Suppressor macrophage treated with lipopolysaccharide for 1 hour (primary cell): ENCODE measurements at regions not wholly inside any gene's neighbourhood (a gene's known extent, or its start where the extent isn't known, plus 50 kb on each side); places are given as distances from the start of the nearest gene placed in this dataset.
"Not testable (repeated sequence)": the region's sequence is repeated elsewhere in the genome, so short reads cannot be mapped to it uniquely, and the experiment has no call there.

Experiments used
- DNase-seq, 3 donors: peaks; one replicate each; pipeline ENCODE4 v3.0.0-alpha.2; 2020 to 2022

GRCh38 chr1:117708323-117709248, 102.7 kb downstream of the TENT5C start:
- DNase-seq = no peak

GRCh38 chr1:117709249-117709691, 103.4 kb downstream of the TENT5C start:
- no peak for DNase-seq

DNA sequence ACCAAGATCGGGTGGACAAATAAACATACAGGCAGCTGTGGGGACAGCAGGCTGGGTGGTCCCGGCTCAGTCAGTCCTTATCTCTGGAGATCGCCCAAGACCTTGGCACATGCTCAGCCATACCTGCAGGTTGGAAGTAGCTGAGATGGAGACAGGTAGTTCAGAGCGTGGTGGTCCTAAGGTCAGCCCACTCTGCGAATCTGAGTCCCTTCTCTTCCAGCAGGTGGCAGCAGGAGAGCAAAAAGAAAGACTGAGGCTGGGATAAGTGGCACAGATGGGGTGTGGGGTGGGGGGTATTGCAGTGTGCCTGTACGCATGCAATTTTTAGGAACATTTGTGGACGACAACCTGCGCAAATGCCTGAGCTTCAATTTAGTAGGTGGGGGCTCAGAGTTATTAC, 104.9 kb downstream of the TENT5C start:
- DNase-seq = no peak

DNA sequence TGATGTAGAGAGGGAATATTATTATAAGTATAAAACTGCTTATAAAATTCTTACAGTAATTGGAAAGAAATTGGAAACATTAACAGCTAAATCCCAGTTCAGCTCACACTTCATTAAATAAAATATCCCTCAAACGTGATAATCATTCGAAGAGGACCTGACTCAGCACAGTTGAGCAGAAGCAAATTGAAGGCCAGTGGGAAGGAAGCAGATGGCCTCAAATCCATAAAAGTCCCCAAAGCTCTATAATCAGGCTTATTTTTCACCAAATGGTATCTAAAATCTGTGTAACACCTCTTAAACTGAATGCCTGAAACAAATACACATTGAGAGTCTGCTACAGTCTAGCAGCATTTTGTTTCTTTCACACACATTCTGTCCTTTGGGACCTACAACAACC, 106.8 kb downstream of the TENT5C start:
- DNase-seq = no peak

DNA sequence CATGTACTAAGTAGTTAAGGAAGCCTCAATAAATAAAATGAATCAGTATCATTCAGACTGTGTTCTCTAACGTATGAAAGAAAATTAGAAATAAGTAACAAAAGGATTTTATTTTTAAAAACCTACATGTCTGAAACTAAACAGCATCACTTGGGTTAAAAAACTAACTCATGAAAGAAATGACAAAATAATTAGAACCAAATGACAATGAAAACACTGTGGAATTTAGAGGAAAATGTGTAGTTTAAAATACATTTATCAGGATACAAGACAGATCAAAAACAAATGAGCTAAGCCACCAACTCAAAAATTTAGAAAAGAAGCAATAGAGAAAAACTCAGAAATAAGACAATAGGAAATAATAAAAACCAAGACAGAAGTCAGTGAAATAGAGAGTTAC, 108.7 kb downstream of the TENT5C start:
- no peak for DNase-seq

DNA sequence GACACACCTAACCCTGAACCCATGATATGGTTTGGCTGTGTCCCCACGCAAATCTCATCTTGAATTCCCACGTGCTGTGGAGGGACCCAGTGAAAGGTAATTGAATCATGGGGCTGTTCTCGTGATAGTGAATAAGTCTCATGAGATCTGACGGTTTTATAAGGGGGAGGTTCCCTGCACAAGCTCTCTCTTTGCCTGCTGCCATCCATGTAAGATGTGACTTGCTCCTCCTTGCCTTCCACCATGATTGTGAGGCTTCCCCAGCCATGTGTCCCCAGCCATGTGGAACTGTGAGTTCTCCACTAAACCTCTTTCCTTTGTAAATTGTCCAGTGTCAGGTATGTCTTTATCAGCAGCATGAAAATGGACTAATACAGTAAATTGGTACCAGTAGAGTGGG, 110.2 kb downstream of the TENT5C start:
- DNase-seq = not testable (repeated sequence)

DNA sequence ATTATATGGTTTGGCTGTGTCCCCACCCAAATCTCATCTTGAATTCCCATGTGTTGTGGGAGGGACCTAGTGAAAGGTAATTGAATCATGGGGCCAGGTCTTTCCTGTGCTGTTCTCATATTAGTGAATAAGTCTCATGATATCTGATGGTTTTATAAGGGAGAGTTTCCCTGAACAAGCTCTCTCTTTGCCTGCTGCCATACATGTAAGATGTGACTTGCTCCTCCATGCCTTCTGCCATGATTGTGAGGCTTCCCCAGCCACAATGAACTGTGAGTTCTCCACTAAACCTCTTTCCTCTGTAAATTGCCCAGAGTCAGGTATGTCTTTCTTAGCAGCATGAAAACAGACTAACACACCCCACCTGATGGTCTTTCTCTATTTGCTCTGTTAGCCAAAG, 112.1 kb downstream of the TENT5C start:
- DNase-seq = not testable (repeated sequence)

- not testable (repeated sequence) for DNase-seq
Measured at GRCh38 chr1:117718596-117718995, 112.7 kb downstream of the TENT5C start.

DNA sequence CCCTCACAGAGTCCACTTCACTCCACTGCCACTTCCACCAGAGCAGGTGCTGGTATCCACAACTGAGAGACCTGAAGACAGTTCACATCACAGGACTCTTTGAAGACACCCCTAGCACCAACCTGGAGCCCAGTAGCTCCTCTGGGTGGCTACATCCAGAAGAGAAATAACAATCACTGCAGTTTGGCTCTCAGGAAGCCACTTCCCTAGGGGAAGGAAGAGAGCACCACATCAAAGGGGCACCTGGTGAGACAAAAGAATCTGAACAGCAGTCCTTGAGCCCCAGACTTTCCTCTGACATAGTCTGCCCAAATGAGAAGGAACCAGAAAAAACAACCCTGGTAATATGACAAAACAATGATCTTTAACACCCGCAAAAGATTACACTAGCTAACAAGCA, 113.2 kb downstream of the TENT5C start:
- DNase-seq = no peak

- DNase-seq = no peak
Measured at GRCh38 chr1:117732065-117732797, 126.4 kb downstream of the TENT5C start.

GRCh38 chr1:117732956-117733355, 127.1 kb downstream of the TENT5C start:
- no peak for DNase-seq

- DNase-seq = no peak
Measured at GRCh38 chr1:117734403-117734802, 128.6 kb downstream of the TENT5C start.

- peak; percentile 56 to 70 (median 57) for DNase-seq
Measured at GRCh38 chr1:117735045-117735992, 129.5 kb downstream of the TENT5C start.

- DNase-seq = no peak
Measured at GRCh38 chr1:117739504-117739903, 133.7 kb downstream of the TENT5C start.

- no peak for DNase-seq
Measured at GRCh38 chr1:117740496-117740895, 134.6 kb downstream of the TENT5C start.

DNA sequence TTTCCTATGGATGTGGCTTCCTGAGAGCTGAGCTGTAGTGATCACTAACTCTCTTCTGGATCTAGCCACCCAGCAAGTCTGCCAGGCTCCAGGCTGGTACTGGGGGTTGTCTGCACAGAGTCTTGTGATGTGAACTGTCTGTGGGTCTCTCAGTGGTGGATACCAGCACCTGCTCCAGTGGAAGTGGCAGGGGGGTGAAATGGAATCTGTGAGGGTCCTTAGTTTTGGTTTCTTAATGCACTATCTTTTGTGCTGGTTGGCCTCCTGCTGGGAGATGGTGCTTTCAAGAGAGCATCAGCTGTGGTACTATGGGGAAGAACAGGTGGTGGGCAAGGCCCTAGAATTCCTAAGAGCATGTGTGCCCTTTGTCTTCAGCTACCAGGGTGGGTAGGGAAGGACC, 140.7 kb downstream of the TENT5C start:
- DNase-seq = not testable (repeated sequence)

DNA sequence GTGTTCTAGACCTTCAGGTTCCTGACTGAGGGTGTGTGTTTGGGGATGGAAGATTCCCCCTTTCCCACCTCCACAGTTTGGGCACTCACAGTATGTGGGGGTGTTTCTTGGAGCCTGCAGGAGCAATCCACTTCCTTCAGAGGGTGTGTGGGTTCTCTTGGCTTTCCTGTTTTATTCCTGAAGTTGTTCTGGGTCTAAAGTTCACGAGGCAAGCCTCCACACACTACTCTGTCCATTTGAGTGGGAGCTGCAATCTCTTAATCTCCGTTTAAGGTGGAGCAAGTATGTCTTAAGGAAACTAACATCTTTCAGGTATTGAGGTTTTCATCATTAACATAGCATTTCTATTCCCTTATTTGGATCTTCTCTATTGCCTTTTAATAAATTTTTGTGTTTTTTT, 141.8 kb downstream of the TENT5C start:
- no peak for DNase-seq

DNA sequence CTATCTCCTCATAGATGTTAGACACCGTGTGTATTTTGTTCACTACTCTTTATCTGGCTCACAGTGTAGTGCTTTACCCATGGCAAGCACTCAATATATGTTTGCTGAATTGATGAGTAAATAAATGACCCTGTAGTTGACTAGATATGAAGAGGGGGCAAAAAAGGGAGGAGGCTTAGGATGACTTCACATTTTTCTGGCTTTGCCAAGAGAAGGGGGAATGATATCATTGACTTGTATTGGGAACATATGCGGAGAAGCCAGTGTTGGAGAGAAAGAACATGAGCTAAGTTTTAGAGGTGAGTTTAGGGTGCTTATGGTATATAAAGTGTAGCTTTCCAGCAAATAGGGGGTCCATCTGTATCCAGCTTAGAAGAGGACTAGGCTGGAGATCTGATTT, 145.5 kb downstream of the TENT5C start:
- no peak for DNase-seq

- DNase-seq = no peak
Measured at GRCh38 chr1:117752661-117753060, 146.8 kb downstream of the TENT5C start.

DNA sequence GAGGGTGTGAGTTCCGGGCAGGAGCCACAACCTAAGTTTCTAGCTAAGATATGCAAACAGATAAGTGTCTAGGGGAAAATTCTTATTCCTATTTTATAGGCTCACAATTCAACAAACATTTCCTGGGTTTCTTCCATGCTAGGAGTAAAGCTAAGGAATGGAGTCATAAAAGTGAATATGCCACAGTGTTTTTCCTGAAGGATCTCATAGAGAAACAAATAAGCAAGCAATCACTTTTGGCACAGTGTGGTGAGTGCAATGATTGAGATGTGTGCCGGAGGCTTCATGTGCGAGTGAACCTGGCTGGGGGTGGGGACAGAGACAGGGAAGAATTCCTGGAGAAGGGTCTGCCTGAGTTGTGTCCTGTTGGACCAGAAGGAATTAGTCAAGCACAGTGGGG, 147.4 kb downstream of the TENT5C start:
- DNase-seq = no peak

GRCh38 chr1:117753652-117754051, 147.8 kb downstream of the TENT5C start:
- DNase-seq = peak in 2 of 3 donors; percentile 33 to 49

DNA sequence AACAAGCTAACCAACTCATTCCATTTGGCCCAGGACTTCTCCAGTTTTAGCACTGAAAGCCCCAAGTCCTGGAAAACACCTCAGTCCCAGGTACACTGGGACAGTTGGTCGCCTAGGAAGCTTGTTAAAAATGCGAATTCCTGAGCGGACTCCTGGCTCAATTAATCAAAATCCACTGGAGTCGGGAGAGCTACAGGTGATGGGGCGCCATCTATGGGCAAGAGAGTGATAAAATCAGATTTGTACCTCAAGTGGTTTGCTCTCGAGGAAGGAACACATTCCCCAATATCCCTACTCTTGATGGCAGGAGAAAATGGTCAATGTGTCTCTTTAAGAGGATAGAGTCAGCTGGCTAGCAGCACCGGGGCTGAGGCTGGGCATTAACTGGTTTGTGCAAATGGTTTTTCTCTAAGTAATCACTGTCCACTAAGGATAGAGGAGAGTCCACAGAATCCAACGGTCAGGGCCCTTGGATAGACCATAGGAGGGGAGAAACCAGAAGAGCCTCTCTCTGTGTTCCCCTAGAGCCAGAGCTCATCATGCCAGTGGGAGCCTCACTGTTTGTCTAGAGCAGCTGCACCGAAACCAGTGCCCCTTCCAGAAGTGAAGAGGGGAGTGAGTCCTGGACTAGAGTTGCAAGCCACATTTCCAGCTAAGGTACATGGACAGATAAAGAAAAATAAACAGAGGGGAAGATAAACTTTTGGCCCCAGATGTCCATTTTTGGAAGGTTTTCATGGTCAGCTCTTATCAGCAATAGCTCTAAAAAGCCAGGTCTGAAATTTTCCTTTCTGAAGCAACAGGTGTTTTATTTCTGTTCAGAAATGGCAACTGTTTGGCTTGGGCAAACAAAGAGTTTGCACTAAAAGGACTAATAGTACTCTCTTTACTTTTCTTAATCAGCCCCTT, 148.5 kb downstream of the TENT5C start:
- DNase-seq = peak; percentile 65 to 75 (median 72)
